Adrenal gland (tissue), 9 donors: ENCODE measurements at regions not wholly inside any gene's neighbourhood (a gene's known extent, or its start where the extent isn't known, plus 50 kb on each side); places are given as distances from the start of the nearest gene placed in this dataset.

Experiments used
- DNase-seq, 7 donors: peaks; one replicate each; pipeline ENCODE4 v3.0.0-alpha.2; 2019 to 2020
- H3K27ac ChIP-seq, 5 donors: fragments of 200-600 bp; sonication (generic) in 4 of 5; 1 replicate in 3 of 5; 2 replicates in 2 of 5; pipeline versions ENCODE4 v1.5.1 to v1.8.0; 2016 to 2020; ENCODE audit warnings: mild to moderate bottlenecking in 1 of 5
- H3K27me3 ChIP-seq: fragments of 200-600 bp; 2 replicates; pipeline ENCODE4 v1.8.0; 2021
- H3K36me3 ChIP-seq, 2 donors: fragments of 200-600 bp; replicated peaks in 1 of 2; 1 replicate in 1 of 2; 2 replicates in 1 of 2; pipeline versions ENCODE4 v1.5.1 to v1.8.0; 2018 to 2022
- H3K4me1 ChIP-seq, 2 donors: fragments of 200-600 bp; replicated peaks in 1 of 2; 1 replicate in 1 of 2; 2 replicates in 1 of 2; pipeline versions ENCODE4 v1.5.1 to v1.8.0; 2018 to 2021
- H3K4me3 ChIP-seq, 4 donors: fragments of 200-600 bp; sonication (generic) in 3 of 4; one replicate each; pipeline ENCODE4 v1.5.1; 2016 to 2018
- H3K9me3 ChIP-seq, 3 donors: fragments of 200-600 bp; sonication (generic) in 1 of 3; replicated peaks in 1 of 3; 1 replicate in 2 of 3; 2 replicates in 1 of 3; pipeline versions ENCODE4 v1.5.1 to v1.8.0; 2016 to 2021
- CTCF ChIP-seq, 6 experiments: fragments of 450-650 bp in 4 of 6; fragments of 200-600 bp in 2 of 6; sonication (generic) in 1 of 6; IDR thresholded peaks; 1 replicate in 5 of 6; 2 replicates in 1 of 6; pipeline versions ENCODE4 v1.5.1 to v1.8.0; 2016 to 2021; ENCODE audit warnings: antibody characterized with exemption in 6 of 6, mild to moderate bottlenecking in 2 of 6, moderate library complexity in 1 of 6
- POLR2A ChIP-seq, 2 donors: fragments of 450-650 bp; IDR thresholded peaks; one replicate each; pipeline ENCODE4 v1.6.1; 2017; ENCODE audit warnings: antibody characterized with exemption in 2 of 2, mild to moderate bottlenecking in 2 of 2, moderate library complexity in 1 of 2
- WGBS, 4 donors: extraction: QIAGEN DNeasy Blood & Tissue Kit in 2 of 4; methylation state at CpG; one replicate each; pipeline versions ENCODE4 v1.1.5 to v1.1.7; 2013 to 2017; 5-methylcytosine and 5-hydroxymethylcytosine counted together
- intact Hi-C, 2 donors: fragments of 100-400 bp; cut with DNase I; formaldehyde crosslinking; loops; one replicate each; pipeline versions ENCODE4 v1.14.1 to v1.15.0; 2022 to 2023
- donor health status: healthy with polysubstance abuse.
- donor health status: Bipolar disorder and iron deficiency.
- donor health status: DM: yes; HTN: yes; CAD: no.
- donor health status: DM: no; HTN: no; CAD: no.
- donor health status: DM: no; HTN: no; CAD: no.

- Histone ChIP-seq H3K9me3 (no peaks in the 10 kb centered on the region), H3K4me3 (peak overlapping the region in 2 of 4 donors; percentile 8 to 22), H3K4me1 (peaks cover 0 to 8% of the 10 kb centered on the region in 2 donors), H3K27ac (peak overlapping the region in 3 of 5 donors; percentile 35 to 75 (median 58)), H3K36me3 (no peaks in the 10 kb centered on the region), H3K27me3 (no peaks in the 10 kb centered on the region)
- WGBS, 4 donors = 36 to 54% (median 43%) methylated on average over 4 of the region's 4 CpGs
- intact Hi-C loops = no loop called here
- peak in 1 of 2 donors; percentile 24 for TF ChIP-seq POLR2A (IDR thresholded peaks at IDR 0.05)
- TF ChIP-seq CTCF (IDR thresholded peaks at IDR 0.05) = no peak
- peak in 3 of 7 donors; percentile 25 to 33 (median 30) for DNase-seq
Measured at GRCh38 chr7:106775552-106775936, 89.5 kb upstream of the PIK3CG start.

GRCh38 chr7:106775975-106776607 is 89.0 kb upstream of the PIK3CG start:
- no peaks in the 10 kb centered on the region for H3K36me3 ChIP-seq
- 78 to 85% (median 81%) methylated on average over 3 of the region's 3 CpGs for WGBS, 4 donors
- no peak for DNase-seq
- peaks cover 0 to 8% of the 10 kb centered on the region in 2 donors for H3K4me1 ChIP-seq
- H3K4me3 ChIP-seq = no peak overlapping the region
- H3K27me3 ChIP-seq = no peaks in the 10 kb centered on the region
- H3K9me3 ChIP-seq = no peaks in the 10 kb centered on the region
- intact Hi-C loops = no loop called here
- no peak for TF ChIP-seq POLR2A (IDR thresholded peaks at IDR 0.05)
- peak overlapping the region in 2 of 5 donors; percentile 35 to 58 for H3K27ac ChIP-seq

GRCh38 chr7:106776618-106777347 is 88.3 kb upstream of the PIK3CG start:
- Histone ChIP-seq H3K4me1 (peaks cover 0 to 8% of the 10 kb centered on the region in 2 donors), H3K36me3 (no peaks in the 10 kb centered on the region), H3K4me3 (no peak overlapping the region), H3K27ac (no peak overlapping the region), H3K9me3 (no peaks in the 10 kb centered on the region), H3K27me3 (no peaks in the 10 kb centered on the region)
- TF ChIP-seq POLR2A (IDR thresholded peaks at IDR 0.05) (no peak), CTCF (IDR thresholded peaks at IDR 0.05) (no peak)
- WGBS, 4 donors = 89 to 96% (median 93%) methylated on average over 4 of the region's 4 CpGs
- DNase-seq = no peak
- intact Hi-C loops = no loop called here

GRCh38 chr7:106777674-106778299 is 87.3 kb upstream of the PIK3CG start:
- Histone ChIP-seq H3K9me3 (no peaks in the 10 kb centered on the region), H3K4me1 (peaks cover 0 to 8% of the 10 kb centered on the region in 2 donors), H3K36me3 (no peaks in the 10 kb centered on the region), H3K4me3 (no peak overlapping the region), H3K27me3 (no peaks in the 10 kb centered on the region), H3K27ac (no peak overlapping the region)
- TF ChIP-seq POLR2A (IDR thresholded peaks at IDR 0.05) (no peak), CTCF (IDR thresholded peaks at IDR 0.05) (no peak)
- no peak for DNase-seq
- WGBS, 4 donors = 73 to 77% (median 76%) methylated on average over 7 of the region's 7 CpGs
- intact Hi-C loops = no loop called here
